Upper lobe of right lung (tissue), 1 donor: ENCODE measurements at regions not wholly inside any gene's neighbourhood (a gene's known extent, or its start where the extent isn't known, plus 50 kb on each side); places are given as distances from the start of the nearest gene placed in this dataset.

ENCODE experiments used
- ATAC-seq: fragments of 200-7000 bp; cut with Tn5 transposase; one replicate; pipeline ENCODE4 v1.9.1; 2020; ENCODE audit warnings: mild to moderate bottlenecking, moderate library complexity
- DNase-seq: peaks from one replicate; pipeline ENCODE4 v3.0.0-alpha.2; 2020
- H3K27ac ChIP-seq: fragments of 200-600 bp; one replicate; pipeline ENCODE4 v1.8.0; 2022
- H3K27me3 ChIP-seq: fragments of 200-600 bp; one replicate; pipeline ENCODE4 v1.8.0; 2022; ENCODE audit warnings: mild to moderate bottlenecking
- H3K36me3 ChIP-seq: fragments of 200-600 bp; one replicate; pipeline ENCODE4 v1.8.0; 2022
- H3K4me1 ChIP-seq: fragments of 200-600 bp; one replicate; pipeline ENCODE4 v1.8.0; 2022
- H3K4me3 ChIP-seq: fragments of 200-600 bp; one replicate; pipeline ENCODE4 v1.8.0; 2022; ENCODE audit warnings: mild to moderate bottlenecking
- H3K9me3 ChIP-seq: fragments of 200-600 bp; one replicate; pipeline ENCODE4 v1.8.0; 2022
- intact Hi-C: fragments of 100-400 bp; cut with DNase I; formaldehyde crosslinking; loops from one replicate; pipeline ENCODE4 v1.11.0; 2022
- TF ChIP-seq, protein P1 (sequence below): fragments of 200-600 bp; IDR thresholded peaks from one replicate; pipeline ENCODE4 v1.8.0; 2022; ENCODE audit warnings: antibody characterized with exemption
- donor health status: DM: no; HTN: yes; CAD: no; lungs with severe emphysema.

DNA sequence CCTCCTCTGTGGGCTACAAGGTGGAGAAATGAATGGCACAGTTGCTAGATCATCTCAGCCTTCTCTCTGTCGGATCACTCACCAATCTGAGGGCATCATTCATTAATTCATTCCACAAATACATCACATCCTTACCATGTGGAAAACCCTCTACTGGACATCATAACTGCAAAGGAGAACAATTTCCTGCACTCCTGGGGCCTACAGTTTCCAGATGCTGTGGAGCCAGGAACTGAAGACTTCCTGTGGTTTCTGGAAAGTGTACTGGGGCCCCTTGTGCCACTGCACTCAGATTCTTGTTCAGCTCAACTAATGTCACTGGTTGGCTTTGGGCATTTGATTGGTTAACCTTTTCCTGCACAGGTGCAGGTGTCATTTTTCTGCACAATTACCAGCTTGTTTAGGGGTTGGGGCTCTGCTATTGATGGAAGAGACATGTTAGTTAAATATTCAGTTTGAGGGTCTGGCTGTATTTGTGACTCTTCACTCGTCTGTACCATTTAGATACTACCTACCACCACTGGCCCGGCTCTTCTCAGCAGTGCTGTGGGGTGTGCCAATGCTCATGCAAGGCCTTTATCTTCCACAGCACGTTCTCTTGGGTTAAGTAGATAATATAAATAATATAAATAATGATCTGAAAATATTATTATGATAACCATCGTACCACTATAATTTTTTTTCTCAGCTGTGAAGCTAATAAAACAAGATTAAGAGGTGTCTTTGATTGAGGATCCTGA lies 427.3 kb downstream of the TSN start:
- Histone ChIP-seq H3K36me3 (no peaks in the 10 kb centered on the region), H3K4me3 (no peak overlapping the region), H3K27ac (no peak overlapping the region), H3K4me1 (no peaks in the 10 kb centered on the region), H3K9me3 (no peaks in the 10 kb centered on the region), H3K27me3 (no peaks in the 10 kb centered on the region)
- no peak for DNase-seq
- ATAC-seq, result no peak
- intact Hi-C loops, result no loop called here
- TF ChIP-seq, protein P1, sequence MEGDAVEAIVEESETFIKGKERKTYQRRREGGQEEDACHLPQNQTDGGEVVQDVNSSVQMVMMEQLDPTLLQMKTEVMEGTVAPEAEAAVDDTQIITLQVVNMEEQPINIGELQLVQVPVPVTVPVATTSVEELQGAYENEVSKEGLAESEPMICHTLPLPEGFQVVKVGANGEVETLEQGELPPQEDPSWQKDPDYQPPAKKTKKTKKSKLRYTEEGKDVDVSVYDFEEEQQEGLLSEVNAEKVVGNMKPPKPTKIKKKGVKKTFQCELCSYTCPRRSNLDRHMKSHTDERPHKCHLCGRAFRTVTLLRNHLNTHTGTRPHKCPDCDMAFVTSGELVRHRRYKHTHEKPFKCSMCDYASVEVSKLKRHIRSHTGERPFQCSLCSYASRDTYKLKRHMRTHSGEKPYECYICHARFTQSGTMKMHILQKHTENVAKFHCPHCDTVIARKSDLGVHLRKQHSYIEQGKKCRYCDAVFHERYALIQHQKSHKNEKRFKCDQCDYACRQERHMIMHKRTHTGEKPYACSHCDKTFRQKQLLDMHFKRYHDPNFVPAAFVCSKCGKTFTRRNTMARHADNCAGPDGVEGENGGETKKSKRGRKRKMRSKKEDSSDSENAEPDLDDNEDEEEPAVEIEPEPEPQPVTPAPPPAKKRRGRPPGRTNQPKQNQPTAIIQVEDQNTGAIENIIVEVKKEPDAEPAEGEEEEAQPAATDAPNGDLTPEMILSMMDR, result no peak

GRCh38 chr2:122183890-122184289 lies 428.4 kb downstream of the TSN start:
- ATAC-seq, result no peak

GRCh38 chr2:122186761-122187222 lies 431.3 kb downstream of the TSN start:
- H3K4me1 ChIP-seq, result no peaks in the 10 kb centered on the region
- ATAC-seq (no peak), DNase-seq (no peak)
- no peaks in the 10 kb centered on the region for H3K27me3 ChIP-seq
- no peak overlapping the region for H3K4me3 ChIP-seq
- no peaks in the 10 kb centered on the region for H3K9me3 ChIP-seq
- H3K36me3 ChIP-seq, result no peaks in the 10 kb centered on the region
- intact Hi-C loops, result no loop called here
- no peak overlapping the region for H3K27ac ChIP-seq
- TF ChIP-seq, protein P1, result no peak

More at GRCh38 chr2:122183890-122184289, 428.4 kb downstream of the TSN start:
- no peaks in the 10 kb centered on the region for H3K9me3 ChIP-seq
- no peak for DNase-seq
- TF ChIP-seq, protein P1, result no peak
- intact Hi-C loops, result no loop called here
- H3K36me3 ChIP-seq, result no peaks in the 10 kb centered on the region
- no peak overlapping the region for H3K4me3 ChIP-seq
- H3K27me3 ChIP-seq, result no peaks in the 10 kb centered on the region
- no peaks in the 10 kb centered on the region for H3K4me1 ChIP-seq
- no peak overlapping the region for H3K27ac ChIP-seq

DNA sequence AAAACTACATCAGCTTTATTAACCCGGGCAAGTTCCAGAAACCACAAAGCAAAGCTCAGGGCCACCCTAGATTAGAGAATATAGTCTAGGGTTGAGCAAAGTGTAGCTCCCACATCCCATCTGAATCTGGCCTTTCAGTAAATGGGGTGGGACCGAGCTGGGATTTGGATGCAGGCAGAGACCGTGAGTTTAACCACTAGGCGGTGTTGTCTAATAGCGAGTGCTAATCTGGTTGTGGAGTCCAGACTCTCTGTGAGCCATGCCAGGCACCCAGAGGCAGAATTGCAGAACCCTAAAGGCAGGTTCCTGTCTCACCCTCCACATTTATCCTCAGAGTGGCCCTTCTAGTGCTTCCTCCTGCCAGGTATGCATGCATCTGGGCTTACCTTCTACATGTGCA lies 435.9 kb downstream of the TSN start:
- DNase-seq, result no peak
- peak; percentile 47 for ATAC-seq
- Histone ChIP-seq H3K4me1 (no peaks in the 10 kb centered on the region), H3K36me3 (no peaks in the 10 kb centered on the region), H3K27ac (no peak overlapping the region), H3K4me3 (no peak overlapping the region), H3K9me3 (no peaks in the 10 kb centered on the region), H3K27me3 (no peaks in the 10 kb centered on the region)
- TF ChIP-seq, protein P1, result peak; percentile 12
- intact Hi-C loops, result no loop called here

GRCh38 chr2:122193622-122194021 lies 438.2 kb downstream of the TSN start:
- intact Hi-C loops, result no loop called here
- Histone ChIP-seq H3K36me3 (no peaks in the 10 kb centered on the region), H3K27me3 (no peaks in the 10 kb centered on the region), H3K27ac (no peak overlapping the region), H3K4me1 (no peaks in the 10 kb centered on the region), H3K9me3 (no peaks in the 10 kb centered on the region), H3K4me3 (no peak overlapping the region)
- DNase-seq (no peak), ATAC-seq (no peak)
- TF ChIP-seq, protein P1, result no peak
